Gastroesophageal sphincter (tissue), 4 donors: ENCODE measurements at regions not wholly inside any gene's neighbourhood (a gene's known extent, or its start where the extent isn't known, plus 50 kb on each side); places are given as distances from the start of the nearest gene placed in this dataset.

ENCODE experiments used
- ATAC-seq: fragments of 150-250 bp; one replicate; pipeline ENCODE4 v1.9.1; 2016; ENCODE audit warnings: mild to moderate bottlenecking, moderate library complexity
- H3K27ac ChIP-seq, 4 donors: fragments of 200-600 bp; sonication (generic) in 3 of 4; 1 replicate in 3 of 4; 2 replicates in 1 of 4; pipeline ENCODE4 v1.5.1; 2016 to 2019
- H3K27me3 ChIP-seq: fragments of 200-600 bp; sonication (generic); one replicate; pipeline ENCODE4 v1.5.1; 2019
- H3K36me3 ChIP-seq, 2 donors: fragments of 200-600 bp; sonication (generic); one replicate each; pipeline ENCODE4 v1.5.1; 2019; ENCODE audit warnings: control low read depth in 1 of 2
- H3K4me1 ChIP-seq, 3 donors: fragments of 200-600 bp; sonication (generic); 1 replicate in 2 of 3; 2 replicates in 1 of 3; pipeline ENCODE4 v1.5.1; 2016 to 2019; ENCODE audit warnings: control low read depth in 2 of 3
- H3K4me3 ChIP-seq, 2 donors: fragments of 200-600 bp; sonication (generic); one replicate each; pipeline ENCODE4 v1.5.1; 2019; ENCODE audit warnings: mild to moderate bottlenecking in 1 of 2, moderate library complexity in 1 of 2
- H3K9me3 ChIP-seq, 3 donors: fragments of 200-600 bp; sonication (generic); one replicate each; pipeline ENCODE4 v1.5.1; 2017 to 2019; ENCODE audit warnings: control low read depth in 2 of 3
- EP300 ChIP-seq: sonication (generic); formaldehyde crosslinking; IDR thresholded peaks from one replicate; pipeline ENCODE4 v1.6.1; 2017; ENCODE audit warnings: antibody characterized with exemption, mild to moderate bottlenecking
- POLR2A ChIP-seq, 2 donors: fragments of 450-650 bp; IDR thresholded peaks; one replicate each; pipeline ENCODE4 v1.6.1; 2017; ENCODE audit warnings: antibody characterized with exemption in 2 of 2, mild to moderate bottlenecking in 2 of 2, moderate library complexity in 1 of 2
- POLR2AphosphoS5 ChIP-seq: sonication (generic); formaldehyde crosslinking; IDR thresholded peaks from one replicate; pipeline ENCODE4 v1.6.1; 2017; ENCODE audit warnings: antibody characterized with exemption
- WGBS, 2 donors: methylation state at CpG; one replicate each; pipeline ENCODE4 v1.1.5; 2018; ENCODE audit warnings: low coverage in 1 of 2; 5-methylcytosine and 5-hydroxymethylcytosine counted together
- TF ChIP-seq, protein P1 (sequence below), 4 experiments: fragments of 200-600 bp in 2 of 4; fragments of 450-650 bp in 2 of 4; sonication (generic) in 1 of 4; IDR thresholded peaks; one replicate each; pipeline ENCODE4 v1.5.1; 2017 to 2019; ENCODE audit warnings: antibody characterized with exemption in 4 of 4, mild to moderate bottlenecking in 2 of 4, moderate library complexity in 2 of 4

DNA sequence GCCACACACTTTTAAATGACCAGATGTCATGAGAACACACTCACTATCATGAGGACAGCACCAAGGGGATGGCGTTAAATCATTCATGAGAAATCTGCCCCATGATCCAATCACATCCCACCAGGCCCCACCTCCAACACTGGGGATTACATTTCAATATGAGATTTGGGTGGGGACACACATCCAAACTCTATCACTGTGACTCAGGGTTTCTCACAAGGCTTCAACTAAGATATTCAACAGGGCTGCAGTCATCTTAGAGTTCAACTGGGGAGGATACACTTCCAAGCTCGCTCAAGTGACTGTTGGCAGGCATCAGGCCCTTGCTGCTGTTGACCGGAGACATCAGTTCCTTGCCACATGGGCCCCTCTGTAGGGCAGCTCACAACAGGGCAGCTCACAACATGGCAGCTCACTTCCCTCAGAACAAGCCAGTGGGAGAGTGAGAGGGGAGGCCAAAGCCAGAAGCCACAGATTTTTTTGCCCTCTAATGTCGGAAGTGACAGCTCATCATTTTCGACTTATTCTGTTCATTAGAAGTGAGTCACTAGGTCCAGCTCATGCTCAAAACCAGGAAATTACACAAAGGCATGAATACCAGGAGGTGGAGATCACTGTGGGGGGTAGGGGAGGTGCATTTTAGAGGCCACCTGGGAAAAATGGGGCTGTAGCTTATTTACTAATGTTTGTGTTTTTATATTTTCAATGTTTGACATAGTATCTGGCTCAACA, 50.8 kb upstream of the PTHLH start:
- Histone ChIP-seq H3K9me3 (no peaks in the 10 kb centered on the region), H3K4me1 (no peaks in the 10 kb centered on the region), H3K27me3 (no peaks in the 10 kb centered on the region), H3K36me3 (no peaks in the 10 kb centered on the region), H3K27ac (no peak overlapping the region), H3K4me3 (no peak overlapping the region)
- WGBS, 2 donors, result 88 to 94% methylated on average over 2 to 3 of the region's 5 CpGs
- no peak for ATAC-seq
- TF ChIP-seq, protein P1, sequence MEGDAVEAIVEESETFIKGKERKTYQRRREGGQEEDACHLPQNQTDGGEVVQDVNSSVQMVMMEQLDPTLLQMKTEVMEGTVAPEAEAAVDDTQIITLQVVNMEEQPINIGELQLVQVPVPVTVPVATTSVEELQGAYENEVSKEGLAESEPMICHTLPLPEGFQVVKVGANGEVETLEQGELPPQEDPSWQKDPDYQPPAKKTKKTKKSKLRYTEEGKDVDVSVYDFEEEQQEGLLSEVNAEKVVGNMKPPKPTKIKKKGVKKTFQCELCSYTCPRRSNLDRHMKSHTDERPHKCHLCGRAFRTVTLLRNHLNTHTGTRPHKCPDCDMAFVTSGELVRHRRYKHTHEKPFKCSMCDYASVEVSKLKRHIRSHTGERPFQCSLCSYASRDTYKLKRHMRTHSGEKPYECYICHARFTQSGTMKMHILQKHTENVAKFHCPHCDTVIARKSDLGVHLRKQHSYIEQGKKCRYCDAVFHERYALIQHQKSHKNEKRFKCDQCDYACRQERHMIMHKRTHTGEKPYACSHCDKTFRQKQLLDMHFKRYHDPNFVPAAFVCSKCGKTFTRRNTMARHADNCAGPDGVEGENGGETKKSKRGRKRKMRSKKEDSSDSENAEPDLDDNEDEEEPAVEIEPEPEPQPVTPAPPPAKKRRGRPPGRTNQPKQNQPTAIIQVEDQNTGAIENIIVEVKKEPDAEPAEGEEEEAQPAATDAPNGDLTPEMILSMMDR (IDR thresholded peaks at IDR 0.05), result no peak
- TF ChIP-seq EP300 (no peak), POLR2AphosphoS5 (no peak), POLR2A (IDR thresholded peaks at IDR 0.05) (no peak)

DNA sequence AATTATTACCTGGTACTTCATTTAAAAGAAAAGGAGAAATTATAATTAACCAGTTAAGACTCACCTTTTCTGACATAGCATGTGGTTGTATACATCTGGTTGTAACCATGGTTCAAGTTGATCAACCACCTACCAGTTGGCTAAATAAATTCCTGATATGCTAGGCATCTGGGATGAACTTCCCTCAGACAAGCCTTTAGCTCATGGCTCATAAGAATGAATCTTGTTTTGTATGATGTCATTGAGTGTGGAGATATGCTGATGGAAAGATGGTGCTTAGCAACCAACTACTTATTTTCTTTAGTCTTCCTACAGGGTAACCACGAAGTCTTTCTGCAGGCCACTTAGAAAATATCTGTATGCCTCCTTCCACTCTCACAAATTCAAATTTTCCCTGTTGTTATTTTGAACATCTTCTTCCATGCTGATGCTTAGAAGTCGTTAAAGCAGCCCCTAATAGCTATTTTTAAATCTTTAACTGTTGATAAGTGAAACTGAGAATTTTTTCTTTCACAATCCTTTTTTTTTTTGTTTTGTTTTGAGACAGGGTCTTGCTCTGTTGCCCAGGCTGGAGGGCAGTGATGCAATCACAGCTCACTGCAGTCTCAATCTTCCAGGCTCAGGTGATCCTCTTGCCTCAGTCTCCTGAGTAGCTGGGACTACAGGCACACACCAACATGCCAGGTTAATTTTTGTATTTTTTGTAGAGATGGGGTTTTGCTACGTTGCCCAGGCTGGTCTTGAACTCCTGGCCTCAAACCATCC, 51.9 kb upstream of the PTHLH start:
- 63 to 81% methylated on average over 2 to 3 of the region's 3 CpGs for WGBS, 2 donors
- H3K9me3 ChIP-seq, result no peaks in the 10 kb centered on the region
- no peaks in the 10 kb centered on the region for H3K4me1 ChIP-seq
- H3K27me3 ChIP-seq, result no peaks in the 10 kb centered on the region
- no peak overlapping the region for H3K27ac ChIP-seq
- H3K36me3 ChIP-seq, result no peaks in the 10 kb centered on the region
- H3K4me3 ChIP-seq, result no peak overlapping the region
- no peak for ATAC-seq
- TF ChIP-seq, protein P1 (IDR thresholded peaks at IDR 0.05), result no peak
- TF ChIP-seq POLR2A (IDR thresholded peaks at IDR 0.05) (no peak), EP300 (no peak), POLR2AphosphoS5 (no peak)

DNA sequence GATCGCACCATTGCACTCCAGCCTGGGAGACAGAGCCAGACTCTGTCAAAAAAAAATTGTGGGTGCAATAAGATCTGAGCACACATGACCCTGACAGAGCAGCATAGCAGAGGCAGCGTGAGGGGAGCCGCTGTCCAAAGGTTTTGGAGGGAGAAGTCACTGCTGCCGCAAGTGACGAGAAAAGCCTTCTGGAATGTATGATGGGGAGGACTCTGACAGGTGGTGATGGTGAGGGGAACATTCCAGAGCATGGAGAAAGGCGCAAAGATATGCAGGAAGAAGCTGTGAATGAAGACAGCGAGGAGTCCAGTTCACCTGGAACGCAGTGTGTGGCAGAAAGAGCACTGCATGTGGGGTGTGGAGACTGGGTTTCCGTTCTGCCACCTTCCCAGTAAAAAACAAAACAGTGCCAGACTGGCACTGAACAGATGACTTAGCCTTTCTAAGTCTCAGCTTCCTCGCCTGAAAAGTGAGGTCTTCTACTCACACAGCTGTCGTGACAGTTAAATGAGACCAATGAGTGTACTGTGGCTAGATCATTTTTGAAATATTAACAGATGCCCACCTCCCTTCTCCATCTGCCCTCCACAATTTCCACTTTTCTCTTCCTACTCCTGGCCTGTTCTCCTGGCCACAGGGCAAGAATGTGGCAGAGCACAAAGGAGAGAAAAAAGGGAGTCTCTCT, 53.4 kb upstream of the PTHLH start:
- H3K9me3 ChIP-seq, result no peaks in the 10 kb centered on the region
- H3K4me3 ChIP-seq, result no peak overlapping the region
- TF ChIP-seq EP300, result no peak
- H3K36me3 ChIP-seq, result no peaks in the 10 kb centered on the region
- no peaks in the 10 kb centered on the region for H3K27me3 ChIP-seq
- H3K27ac ChIP-seq, result no peak overlapping the region
- ATAC-seq, result no peak
- 85 to 91% methylated on average over 9 to 11 of the region's 11 CpGs for WGBS, 2 donors
- H3K4me1 ChIP-seq, result no peaks in the 10 kb centered on the region

DNA sequence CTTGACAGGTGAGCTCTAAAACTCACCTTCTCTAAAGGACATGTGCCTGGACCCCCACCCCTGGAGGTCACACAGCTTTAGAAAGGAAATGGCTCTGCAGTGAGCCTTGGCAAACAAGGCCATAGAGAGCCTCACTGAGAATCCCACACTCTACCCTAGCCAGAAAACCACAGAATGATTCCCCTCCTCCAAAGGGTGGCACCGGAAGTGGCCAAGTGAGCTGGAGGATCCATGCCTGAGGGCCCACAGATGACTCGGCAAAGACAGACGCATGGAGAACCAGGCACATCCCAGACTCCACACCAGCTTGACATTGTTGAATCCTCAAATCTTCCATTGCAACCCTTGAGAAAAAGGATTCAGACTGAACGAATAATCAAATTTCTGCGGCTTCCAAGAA, 54.2 kb upstream of the PTHLH start:
- 86 to 95% methylated on average over 3 to 4 of the region's 5 CpGs for WGBS, 2 donors
- no peak for ATAC-seq

DNA sequence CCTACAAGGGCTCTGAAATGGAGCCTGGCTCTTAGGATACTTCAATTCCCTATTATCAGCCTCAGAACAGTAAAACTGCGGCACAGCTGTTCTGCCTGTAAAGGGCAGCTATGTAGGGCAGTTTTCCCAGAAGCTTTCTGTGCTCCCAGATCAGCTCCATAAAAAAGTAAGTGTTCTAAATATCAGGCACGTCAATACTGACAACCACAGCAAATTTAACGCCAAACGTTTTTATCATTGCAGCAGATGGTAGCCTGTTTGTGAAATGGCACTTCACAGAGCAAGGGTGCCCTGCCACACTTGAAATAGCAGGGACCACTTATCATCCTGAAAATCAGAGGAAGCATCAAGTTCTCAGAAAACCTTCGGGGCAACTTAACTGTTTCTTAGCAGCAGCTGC, 54.8 kb upstream of the PTHLH start:
- H3K4me3 ChIP-seq, result no peak overlapping the region
- no peaks in the 10 kb centered on the region for H3K36me3 ChIP-seq
- H3K27ac ChIP-seq, result no peak overlapping the region
- H3K4me1 ChIP-seq, result no peaks in the 10 kb centered on the region
- TF ChIP-seq POLR2AphosphoS5 (no peak), POLR2A (IDR thresholded peaks at IDR 0.05) (no peak), EP300 (no peak)
- TF ChIP-seq, protein P1 (IDR thresholded peaks at IDR 0.05), result no peak
- H3K9me3 ChIP-seq, result no peaks in the 10 kb centered on the region
- H3K27me3 ChIP-seq, result no peaks in the 10 kb centered on the region
- WGBS, 2 donors, result 20 to 33% methylated on average over 1 to 5 of the region's 5 CpGs
- no peak for ATAC-seq

More for the DNA sequence above, 54.2 kb upstream of the PTHLH start:
- TF ChIP-seq EP300 (no peak), POLR2AphosphoS5 (no peak), POLR2A (IDR thresholded peaks at IDR 0.05) (no peak)
- TF ChIP-seq, protein P1 (IDR thresholded peaks at IDR 0.05), result no peak
- no peak overlapping the region for H3K27ac ChIP-seq
- no peaks in the 10 kb centered on the region for H3K4me1 ChIP-seq
- no peaks in the 10 kb centered on the region for H3K27me3 ChIP-seq
- H3K4me3 ChIP-seq, result no peak overlapping the region
- H3K36me3 ChIP-seq, result no peaks in the 10 kb centered on the region
- H3K9me3 ChIP-seq, result no peaks in the 10 kb centered on the region
